Natural killer cell treated with Interleukin-12 subunit alpha and Interleukin-12 subunit beta and Interleukin-15 and Interleukin-18, amount 100 ng/mL, for 72 hours (primary cell): ENCODE measurements at regions not wholly inside any gene's neighbourhood (a gene's known extent, or its start where the extent isn't known, plus 50 kb on each side); places are given as distances from the start of the nearest gene placed in this dataset.

Experiments used
- ATAC-seq, 2 donors: fragments of 150-1000 bp; cut with Tn5 transposase in 1 of 2; sonication (Bioruptor Pico), chemical (Tn5 transposase) in 1 of 2; 2 replicates each; pipeline ENCODE4 v1.10.0; 2021
- DNase-seq: peaks from one replicate; pipeline ENCODE4 v3.0.0; 2022; ENCODE audit warnings: low spot score
- H3K27ac Mint-ChIP-seq, 2 donors: 1 replicate in 1 of 2; 2 replicates in 1 of 2; pipeline ENCODE4 v1.8.0; 2022; ENCODE audit warnings: mixed read lengths in 2 of 2, mild to moderate bottlenecking in 1 of 2, moderate library complexity in 1 of 2
- H3K27me3 Mint-ChIP-seq, 2 donors: 1 replicate in 1 of 2; 2 replicates in 1 of 2; pipeline ENCODE4 v1.8.0; 2022; ENCODE audit warnings: mixed read lengths in 2 of 2
- H3K36me3 Mint-ChIP-seq: one replicate; pipeline ENCODE4 v1.8.0; 2022; ENCODE audit warnings: mixed read lengths
- H3K4me1 Mint-ChIP-seq, 2 donors: 1 replicate in 1 of 2; 2 replicates in 1 of 2; pipeline ENCODE4 v1.8.0; 2022; ENCODE audit warnings: low read depth in 2 of 2, mixed read lengths in 2 of 2, mild to moderate bottlenecking in 1 of 2
- H3K4me3 Mint-ChIP-seq: one replicate; pipeline ENCODE4 v1.8.0; 2022; ENCODE audit warnings: mixed read lengths
- H3K9me3 Mint-ChIP-seq: 2 replicates; pipeline ENCODE4 v1.8.0; 2022; ENCODE audit warnings: mixed read lengths

- DNase-seq (no peak), ATAC-seq (no peak)
- Mint-ChIP-seq H3K4me1 (no peaks in the 10 kb centered on the region), H3K27me3 (no peaks in the 10 kb centered on the region), H3K27ac (no peak overlapping the region), H3K9me3 (peaks cover 3% of the 10 kb centered on the region), H3K4me3 (no peak overlapping the region), H3K36me3 (no peaks in the 10 kb centered on the region)
Measured at GRCh38 chr20:10939331-10939941, 265.6 kb upstream of the JAG1 start.

GRCh38 chr20:10940941-10941340 is 267.1 kb upstream of the JAG1 start:
- Mint-ChIP-seq H3K9me3 (peaks cover 3% of the 10 kb centered on the region), H3K4me1 (no peaks in the 10 kb centered on the region), H3K4me3 (no peak overlapping the region)

GRCh38 chr20:10943686-10944265 is 270.0 kb upstream of the JAG1 start:
- no peaks in the 10 kb centered on the region for H3K4me1 Mint-ChIP-seq
- no peak for DNase-seq
- H3K27me3 Mint-ChIP-seq, result peaks cover 2 to 6% of the 10 kb centered on the region in 2 donors
- peaks cover 6% of the 10 kb centered on the region for H3K9me3 Mint-ChIP-seq
- no peak for ATAC-seq
- H3K27ac Mint-ChIP-seq, result no peak overlapping the region
- no peaks in the 10 kb centered on the region for H3K36me3 Mint-ChIP-seq
- no peak overlapping the region for H3K4me3 Mint-ChIP-seq

More at GRCh38 chr20:10940941-10941340, 267.1 kb upstream of the JAG1 start:
- Mint-ChIP-seq H3K27ac (no peak overlapping the region), H3K27me3 (no peaks in the 10 kb centered on the region), H3K36me3 (no peaks in the 10 kb centered on the region)
- ATAC-seq (no peak), DNase-seq (no peak)

- no peak for ATAC-seq
- Mint-ChIP-seq H3K9me3 (peaks cover 6% of the 10 kb centered on the region), H3K36me3 (no peaks in the 10 kb centered on the region)
Measured at GRCh38 chr20:10946124-10946880, 272.5 kb upstream of the JAG1 start.

GRCh38 chr20:10947726-10948125 is 273.9 kb upstream of the JAG1 start:
- no peaks in the 10 kb centered on the region for H3K4me1 Mint-ChIP-seq
- no peak overlapping the region for H3K27ac Mint-ChIP-seq
- no peaks in the 10 kb centered on the region for H3K36me3 Mint-ChIP-seq
- no peak overlapping the region for H3K4me3 Mint-ChIP-seq
- ATAC-seq, result no peak
- no peak for DNase-seq
- peaks cover 3% of the 10 kb centered on the region for H3K9me3 Mint-ChIP-seq
- H3K27me3 Mint-ChIP-seq, result peaks cover 2 to 6% of the 10 kb centered on the region in 2 donors

More at GRCh38 chr20:10946124-10946880, 272.5 kb upstream of the JAG1 start:
- H3K4me1 Mint-ChIP-seq, result no peaks in the 10 kb centered on the region
- H3K27ac Mint-ChIP-seq, result no peak overlapping the region
- DNase-seq, result no peak
- H3K4me3 Mint-ChIP-seq, result no peak overlapping the region
- H3K27me3 Mint-ChIP-seq, result peaks cover 2 to 6% of the 10 kb centered on the region in 2 donors

- H3K36me3 Mint-ChIP-seq, result no peaks in the 10 kb centered on the region
- peaks cover 3% of the 10 kb centered on the region for H3K9me3 Mint-ChIP-seq
- H3K27me3 Mint-ChIP-seq, result peaks cover 4 to 6% of the 10 kb centered on the region in 2 donors
- ATAC-seq (no peak), DNase-seq (no peak)
- H3K4me1 Mint-ChIP-seq, result no peaks in the 10 kb centered on the region
- no peak overlapping the region for H3K27ac Mint-ChIP-seq
- no peak overlapping the region for H3K4me3 Mint-ChIP-seq
Measured at GRCh38 chr20:10949930-10950783, 276.4 kb upstream of the JAG1 start.

- Mint-ChIP-seq H3K4me3 (no peak overlapping the region), H3K9me3 (peaks cover 3% of the 10 kb centered on the region), H3K27me3 (peaks cover 4 to 6% of the 10 kb centered on the region in 2 donors), H3K36me3 (no peaks in the 10 kb centered on the region), H3K4me1 (no peaks in the 10 kb centered on the region), H3K27ac (no peak overlapping the region)
- ATAC-seq, result no peak
- no peak for DNase-seq
Measured at GRCh38 chr20:10951216-10951615, 277.4 kb upstream of the JAG1 start.

GRCh38 chr20:10951904-10952303 is 278.1 kb upstream of the JAG1 start:
- no peaks in the 10 kb centered on the region for H3K36me3 Mint-ChIP-seq
- H3K4me1 Mint-ChIP-seq, result no peaks in the 10 kb centered on the region
- peaks cover under 1% of the 10 kb centered on the region for H3K9me3 Mint-ChIP-seq
- no peak for ATAC-seq
- DNase-seq, result no peak
- peaks cover 2% of the 10 kb centered on the region in 2 donors for H3K27me3 Mint-ChIP-seq
- H3K27ac Mint-ChIP-seq, result no peak overlapping the region
- no peak overlapping the region for H3K4me3 Mint-ChIP-seq

- no peaks in the 10 kb centered on the region for H3K36me3 Mint-ChIP-seq
Measured at GRCh38 chr20:10953437-10953836, 279.6 kb upstream of the JAG1 start.

GRCh38 chr20:10954137-10954840 is 280.5 kb upstream of the JAG1 start:
- DNase-seq (no peak), ATAC-seq (no peak)
- H3K4me1 Mint-ChIP-seq, result no peaks in the 10 kb centered on the region
- H3K9me3 Mint-ChIP-seq, result no peaks in the 10 kb centered on the region
- H3K4me3 Mint-ChIP-seq, result no peak overlapping the region
- H3K27ac Mint-ChIP-seq, result no peak overlapping the region
- peaks cover 0 to 2% of the 10 kb centered on the region in 2 donors for H3K27me3 Mint-ChIP-seq
- no peaks in the 10 kb centered on the region for H3K36me3 Mint-ChIP-seq

More at GRCh38 chr20:10953437-10953836, 279.6 kb upstream of the JAG1 start:
- ATAC-seq (no peak), DNase-seq (no peak)
- Mint-ChIP-seq H3K27me3 (peaks cover 0 to 2% of the 10 kb centered on the region in 2 donors), H3K4me1 (no peaks in the 10 kb centered on the region), H3K9me3 (no peaks in the 10 kb centered on the region), H3K27ac (no peak overlapping the region), H3K4me3 (no peak overlapping the region)

- no peak for DNase-seq
- no peak for ATAC-seq
- Mint-ChIP-seq H3K9me3 (no peaks in the 10 kb centered on the region), H3K27ac (no peak overlapping the region), H3K4me1 (no peaks in the 10 kb centered on the region), H3K27me3 (peaks cover 0 to 2% of the 10 kb centered on the region in 2 donors), H3K36me3 (no peaks in the 10 kb centered on the region), H3K4me3 (no peak overlapping the region)
Measured at GRCh38 chr20:10954908-10955580, 281.2 kb upstream of the JAG1 start.

GRCh38 chr20:10958279-10958678 is 284.5 kb upstream of the JAG1 start:
- Mint-ChIP-seq H3K4me1 (no peaks in the 10 kb centered on the region), H3K9me3 (peaks cover 6% of the 10 kb centered on the region), H3K4me3 (no peak overlapping the region), H3K27me3 (peaks cover 0 to 1% of the 10 kb centered on the region in 2 donors), H3K27ac (no peak overlapping the region), H3K36me3 (no peaks in the 10 kb centered on the region)
- ATAC-seq (no peak), DNase-seq (no peak)

- Mint-ChIP-seq H3K36me3 (no peaks in the 10 kb centered on the region), H3K4me1 (no peaks in the 10 kb centered on the region), H3K4me3 (no peak overlapping the region), H3K9me3 (peaks cover 6% of the 10 kb centered on the region), H3K27me3 (no peaks in the 10 kb centered on the region), H3K27ac (no peak overlapping the region)
- ATAC-seq (no peak), DNase-seq (no peak)
Measured at GRCh38 chr20:10960416-10960815, 286.6 kb upstream of the JAG1 start.
